Posterior vena cava (tissue), 2 donors: ENCODE measurements at regions not wholly inside any gene's neighbourhood (a gene's known extent, or its start where the extent isn't known, plus 50 kb on each side); places are given as distances from the start of the nearest gene placed in this dataset.

Experiments used
- DNase-seq: peaks from one replicate; pipeline ENCODE4 v3.0.0-alpha.2; 2020; ENCODE audit warnings: low spot score
- intact Hi-C, 2 donors: fragments of 100-400 bp; cut with DNase I; formaldehyde crosslinking; loops; one replicate each; pipeline versions ENCODE4 v1.14.1 to v1.14.2; 2022 to 2023
- donor health status: DM: yes; HTN: yes; CAD: no.
- donor health status: DM: yes; HTN: yes; CAD: no.

DNA sequence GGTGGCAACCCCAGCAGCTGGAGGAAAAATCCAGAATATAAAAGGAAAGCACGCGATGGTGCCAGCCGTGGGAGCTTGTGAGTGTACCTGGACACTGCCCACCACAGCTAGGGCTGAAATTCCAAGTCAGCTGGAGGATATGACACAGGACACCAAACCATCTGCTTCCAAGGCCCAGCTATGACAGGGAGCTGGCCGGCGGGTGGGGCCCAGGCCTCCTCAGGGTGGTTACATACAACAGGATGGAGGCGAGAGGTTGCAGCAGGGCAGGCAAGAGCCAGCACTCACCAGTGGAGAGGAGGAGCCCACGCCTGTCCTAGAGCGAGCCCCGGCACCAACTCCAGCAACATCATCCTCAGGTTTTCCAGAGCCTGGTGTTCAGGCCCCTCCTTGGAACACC, 163.2 kb upstream of the RPL38 start:
- no peak for DNase-seq
- intact Hi-C loops, result no loop called here

DNA sequence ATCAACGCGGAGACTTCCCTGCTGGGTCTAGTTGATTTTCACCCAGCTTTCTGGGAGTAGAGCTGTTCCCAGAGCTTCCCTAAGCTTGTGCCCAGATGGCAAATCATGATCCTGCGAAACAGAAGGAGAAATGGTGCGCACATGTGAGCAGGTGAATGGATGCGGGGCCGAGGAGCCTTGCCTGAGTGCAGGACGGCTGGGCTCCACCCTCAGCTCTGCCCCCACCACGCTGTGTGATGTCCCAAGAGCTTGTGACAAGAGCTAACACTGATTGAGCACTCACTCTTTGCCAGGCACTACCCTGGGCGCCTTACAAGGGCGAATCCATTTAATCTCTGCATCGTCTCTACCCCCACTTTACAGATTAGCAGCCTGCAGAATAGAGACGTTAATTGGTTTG, 162.7 kb upstream of the RPL38 start:
- DNase-seq, result no peak
- intact Hi-C loops, result no loop called here

DNA sequence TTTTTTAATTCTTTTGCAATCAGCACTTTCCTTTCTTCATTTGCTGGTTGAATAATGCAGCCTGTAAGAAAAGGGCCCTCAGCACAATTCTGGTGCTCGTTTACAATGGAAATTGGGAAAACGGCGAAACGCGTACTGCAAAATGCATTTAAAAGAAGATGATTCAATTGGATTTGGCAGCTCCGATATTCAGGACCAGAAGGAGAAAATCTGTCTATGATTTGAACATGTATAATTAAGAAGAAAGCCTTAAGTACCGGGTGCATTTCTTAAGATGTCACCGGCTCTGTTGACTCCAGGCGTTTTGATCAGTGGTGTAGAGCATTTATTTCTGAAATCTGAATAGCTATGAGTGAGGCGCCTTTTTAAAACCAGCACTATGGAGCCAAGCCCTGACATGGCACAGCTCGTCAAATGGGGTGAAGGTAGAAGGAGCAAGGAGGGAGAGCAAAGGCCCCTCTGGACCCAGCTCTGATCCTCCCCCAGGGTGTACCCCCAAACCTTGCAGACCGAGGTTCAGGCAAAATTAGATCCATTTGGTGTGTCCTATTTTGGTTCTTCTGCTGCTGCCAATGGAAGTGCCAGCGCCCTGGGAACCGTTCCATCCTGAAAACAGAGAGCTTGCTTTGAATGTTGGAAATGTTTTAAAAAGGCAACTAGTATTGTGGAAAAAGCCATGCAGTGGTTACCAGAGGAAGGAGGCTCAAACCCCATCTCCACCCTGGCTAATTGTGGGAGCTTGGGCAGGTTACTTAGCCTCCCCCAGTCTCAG, 161.4 kb upstream of the RPL38 start:
- DNase-seq, result no peak
- intact Hi-C loops, result no loop called here

DNA sequence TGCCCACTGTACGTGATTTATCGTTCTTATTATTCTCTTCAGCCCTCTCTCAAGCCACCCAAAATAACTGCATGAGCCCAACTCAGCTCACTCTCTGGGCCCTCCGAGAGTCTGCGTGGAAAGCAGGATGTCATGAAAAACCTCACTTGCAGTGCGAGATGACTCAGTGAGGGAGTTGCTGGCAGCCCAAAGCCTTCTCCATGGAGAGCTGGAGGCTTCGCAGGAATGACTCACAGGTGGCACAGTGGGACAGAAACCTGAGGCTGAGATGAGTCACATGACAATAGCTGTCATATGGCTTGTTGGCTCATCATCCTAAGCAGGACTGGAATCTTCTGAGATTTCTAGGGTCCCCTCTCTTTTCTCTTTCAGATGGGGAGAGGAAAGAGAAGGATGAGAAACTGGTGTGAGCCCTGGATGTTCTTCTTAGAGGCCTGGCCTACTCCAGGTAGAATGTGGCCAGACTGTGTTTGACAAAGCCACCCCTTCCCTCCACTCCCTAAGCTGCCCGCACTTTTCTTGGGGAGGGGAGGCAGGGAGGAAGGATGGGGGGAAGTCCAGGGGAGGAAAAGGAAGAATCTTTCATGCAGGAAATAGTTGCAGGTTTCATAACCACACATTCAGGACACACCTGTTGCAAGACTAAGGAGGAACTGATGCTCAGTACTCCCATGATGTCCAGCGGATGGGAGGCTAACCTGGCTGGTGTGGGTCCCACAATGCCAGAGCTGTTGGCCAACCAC, 160.6 kb upstream of the RPL38 start:
- no peak for DNase-seq
- intact Hi-C loops, result no loop called here

DNA sequence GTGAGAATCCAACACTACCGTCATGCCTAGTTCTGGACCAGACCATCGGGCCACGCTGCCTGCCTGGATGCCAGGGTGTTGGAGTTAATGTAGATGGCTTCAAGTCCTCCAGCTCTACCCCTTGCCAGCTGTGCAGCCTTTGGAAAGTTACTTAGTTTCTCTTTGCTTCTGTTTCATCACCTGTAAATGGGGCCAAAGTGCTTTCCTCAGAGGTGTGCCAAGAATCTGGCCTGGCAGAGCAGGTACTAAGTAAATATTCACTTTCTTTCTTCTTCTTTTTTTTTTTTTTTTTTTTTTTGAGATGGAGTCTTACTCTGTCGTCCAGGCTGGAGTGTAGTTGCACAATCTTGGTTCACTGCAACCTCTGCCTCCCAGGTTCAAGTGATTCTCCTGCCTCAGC, 159.5 kb upstream of the RPL38 start:
- intact Hi-C loops, result no loop called here
- DNase-seq, result no peak

DNA sequence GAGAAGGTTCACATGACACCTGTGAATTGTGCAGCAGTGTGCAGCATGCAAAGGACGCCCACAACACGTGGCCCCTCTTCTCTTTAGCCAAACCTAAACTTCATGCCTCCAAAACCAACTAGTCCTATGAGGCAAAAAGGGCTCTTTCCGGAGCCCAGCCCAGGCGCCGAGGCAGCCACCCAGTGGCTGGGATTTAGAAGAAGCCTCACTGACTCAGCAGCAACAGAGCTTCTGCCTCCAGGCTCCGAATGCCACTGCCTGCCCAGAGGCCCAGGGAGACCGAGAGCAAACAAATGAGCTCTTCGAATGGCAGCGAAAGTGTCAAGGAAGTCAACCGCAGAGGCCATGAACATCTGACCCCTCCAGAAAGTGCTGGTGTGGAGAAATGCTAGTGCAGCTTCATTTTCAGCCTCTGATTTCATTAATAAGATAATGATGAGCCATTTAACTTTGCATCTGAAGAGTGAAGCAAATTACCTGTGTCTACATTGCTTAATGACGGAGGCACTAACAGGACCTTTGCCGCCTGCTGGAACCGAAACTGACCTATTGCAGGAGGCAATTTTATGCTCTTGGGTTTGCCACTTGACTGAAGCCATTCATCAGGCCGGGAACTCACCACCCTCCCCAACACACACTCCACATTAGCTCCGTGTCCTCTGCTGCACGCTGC, 157.7 kb upstream of the RPL38 start:
- intact Hi-C loops, result no loop called here
- DNase-seq, result no peak

DNA sequence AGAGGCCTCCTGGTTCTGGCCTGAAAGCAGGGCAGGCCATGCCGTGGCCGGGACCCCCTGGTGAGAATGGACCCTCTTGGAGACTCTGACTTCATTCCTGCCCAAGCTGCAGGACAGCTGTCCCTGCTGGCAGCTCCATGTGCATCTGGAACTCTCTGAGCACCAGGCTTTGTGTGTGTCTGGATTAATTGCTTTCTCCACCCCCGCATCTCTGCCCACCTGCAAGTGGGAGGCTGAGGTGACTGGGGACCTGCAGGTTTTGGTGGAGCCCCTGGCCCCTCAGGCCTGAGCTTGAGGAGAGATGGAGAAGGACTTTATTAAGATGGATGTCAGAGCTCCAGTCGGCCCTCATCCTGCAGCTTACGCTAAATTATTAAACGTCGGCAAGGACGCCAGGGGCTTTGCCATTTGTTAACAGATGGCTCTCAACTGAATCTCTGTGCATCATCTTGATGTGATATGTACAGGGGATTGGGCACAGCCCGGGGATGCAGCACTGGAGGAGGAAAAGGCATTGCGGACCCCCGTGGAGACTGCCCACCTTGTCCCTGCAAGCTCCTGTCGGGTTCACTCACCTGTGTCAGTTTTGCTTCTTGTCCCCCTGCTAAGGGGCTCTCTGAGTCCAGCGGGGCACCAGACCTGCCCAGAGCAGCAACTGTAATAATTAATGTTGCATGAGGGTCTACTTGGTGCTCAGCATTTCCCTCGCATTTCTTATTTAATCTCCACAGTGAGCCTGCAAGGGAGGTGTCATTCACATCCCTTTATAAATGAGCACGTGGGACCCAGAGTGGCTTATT, 154.1 kb upstream of the RPL38 start:
- DNase-seq, result no peak
- intact Hi-C loops, result no loop called here

DNA sequence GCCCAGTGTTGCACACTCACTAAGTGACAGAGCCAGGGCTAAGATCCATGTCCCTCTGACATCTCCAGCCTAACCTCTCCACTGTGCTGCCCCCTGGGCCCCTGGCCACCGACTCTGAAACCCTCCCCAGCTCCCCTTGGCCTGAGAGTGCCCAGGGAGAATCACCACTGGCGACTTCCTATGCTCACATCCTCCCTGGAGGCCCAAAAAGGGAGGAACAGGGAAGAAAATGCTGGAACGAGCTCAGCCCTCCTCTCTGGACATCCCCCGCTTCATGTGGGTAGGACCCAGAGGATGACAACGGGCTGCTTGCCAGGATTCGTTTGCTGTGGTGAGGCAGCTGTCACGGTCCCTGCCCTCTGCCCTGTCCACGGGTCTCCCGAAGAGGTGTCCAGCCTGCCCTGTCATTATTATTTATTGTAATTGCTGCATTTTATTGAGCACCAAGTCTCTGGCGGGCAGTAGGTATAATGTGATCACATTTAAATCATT, 153.5 kb upstream of the RPL38 start:
- no peak for DNase-seq
- intact Hi-C loops, result no loop called here

DNA sequence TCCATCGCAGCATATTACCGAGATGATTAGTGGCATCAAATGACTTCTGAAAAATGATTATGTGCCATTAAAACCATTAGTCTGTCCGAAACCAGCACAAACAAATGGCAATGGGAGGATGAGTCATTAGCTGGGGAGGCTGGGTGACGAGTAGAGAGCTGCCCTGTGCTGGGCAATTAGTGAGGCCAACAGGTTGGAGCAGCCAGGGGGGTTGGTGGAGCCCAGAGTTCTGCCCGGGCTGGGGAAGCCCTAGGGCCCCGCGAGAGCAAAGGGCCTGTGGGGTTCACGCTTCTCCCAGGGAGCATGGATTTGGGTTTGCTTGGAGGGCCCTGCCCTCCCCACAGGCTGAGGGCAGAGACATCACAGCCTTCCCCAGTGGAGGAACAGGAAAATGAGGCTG, 152.1 kb upstream of the RPL38 start:
- intact Hi-C loops, result no loop called here
- no peak for DNase-seq

DNA sequence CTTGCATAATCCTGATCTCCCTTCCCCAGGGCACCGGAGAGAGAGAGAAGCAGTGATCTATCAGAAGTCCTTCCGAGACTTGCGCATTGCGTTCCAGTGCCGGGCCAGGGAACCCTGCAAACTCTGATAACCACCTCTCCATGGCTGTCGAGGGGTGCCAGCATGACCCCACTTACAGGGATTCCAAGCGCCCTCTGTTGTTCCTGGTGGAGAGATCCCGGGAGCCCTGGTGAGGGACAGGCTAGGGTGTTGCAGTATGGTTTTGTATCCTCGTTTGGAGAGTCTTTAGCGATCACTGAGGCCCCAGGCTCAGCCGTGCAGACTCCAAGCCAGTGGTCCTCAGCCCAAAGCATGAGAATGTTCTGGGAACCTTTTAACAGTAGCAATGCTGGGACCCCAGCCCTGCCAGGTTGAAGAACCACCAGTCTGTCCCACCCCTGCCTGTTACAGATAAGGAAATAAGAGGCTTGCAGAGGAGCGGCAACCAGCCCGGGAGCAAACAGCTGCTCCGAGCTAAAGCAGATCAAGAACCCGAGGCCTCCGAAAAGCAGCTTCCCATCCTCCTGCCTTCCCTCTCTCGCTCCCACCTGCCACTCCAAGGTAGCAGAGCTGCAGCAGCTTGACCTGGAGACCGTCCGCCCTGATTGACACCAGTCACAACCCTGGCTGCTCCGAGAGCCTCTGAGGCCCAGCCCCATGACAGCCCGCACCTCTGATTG, 150.3 kb upstream of the RPL38 start:
- no peak for DNase-seq

DNA sequence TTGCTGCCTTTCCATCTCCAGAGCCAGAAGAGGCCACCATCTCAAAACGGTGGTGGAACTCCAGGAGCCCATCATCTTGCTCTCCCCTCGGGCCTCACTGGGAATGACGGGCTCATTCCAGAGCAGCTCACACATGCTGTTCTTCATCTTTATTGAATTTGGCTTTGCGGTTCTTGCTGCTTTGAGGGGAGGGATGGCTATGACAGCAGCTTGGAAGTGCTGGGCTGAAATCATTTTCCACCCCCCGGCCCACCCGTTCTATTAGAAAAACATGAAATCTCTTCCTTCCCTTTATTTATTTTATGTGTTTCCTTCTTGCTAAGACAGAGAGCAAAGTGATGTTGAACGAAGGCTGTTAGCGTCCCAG, 149.8 kb upstream of the RPL38 start:
- no peak for DNase-seq
- intact Hi-C loops, result no loop called here

More for the DNA sequence above, 150.3 kb upstream of the RPL38 start:
- intact Hi-C loops, result no loop called here

DNA sequence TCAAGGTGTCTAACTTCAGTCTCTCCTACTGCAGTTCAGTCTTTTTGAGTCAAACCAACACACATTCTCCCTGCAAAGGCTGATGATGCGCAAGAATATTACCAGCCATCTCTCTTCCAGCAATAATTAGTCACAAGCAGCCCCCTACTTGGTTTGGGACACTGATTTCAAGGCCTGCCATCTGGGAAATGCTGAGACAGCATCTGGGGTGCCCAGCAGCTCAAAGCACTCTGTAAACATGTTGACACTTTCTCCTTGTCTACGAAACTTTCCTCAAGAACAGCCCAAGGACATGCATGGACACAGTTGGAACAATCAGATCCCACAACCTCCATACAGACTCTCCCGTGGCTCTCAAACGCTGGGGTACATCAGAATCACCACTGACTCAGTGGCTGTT, 149.2 kb upstream of the RPL38 start:
- DNase-seq, result no peak
- intact Hi-C loops, result no loop called here

DNA sequence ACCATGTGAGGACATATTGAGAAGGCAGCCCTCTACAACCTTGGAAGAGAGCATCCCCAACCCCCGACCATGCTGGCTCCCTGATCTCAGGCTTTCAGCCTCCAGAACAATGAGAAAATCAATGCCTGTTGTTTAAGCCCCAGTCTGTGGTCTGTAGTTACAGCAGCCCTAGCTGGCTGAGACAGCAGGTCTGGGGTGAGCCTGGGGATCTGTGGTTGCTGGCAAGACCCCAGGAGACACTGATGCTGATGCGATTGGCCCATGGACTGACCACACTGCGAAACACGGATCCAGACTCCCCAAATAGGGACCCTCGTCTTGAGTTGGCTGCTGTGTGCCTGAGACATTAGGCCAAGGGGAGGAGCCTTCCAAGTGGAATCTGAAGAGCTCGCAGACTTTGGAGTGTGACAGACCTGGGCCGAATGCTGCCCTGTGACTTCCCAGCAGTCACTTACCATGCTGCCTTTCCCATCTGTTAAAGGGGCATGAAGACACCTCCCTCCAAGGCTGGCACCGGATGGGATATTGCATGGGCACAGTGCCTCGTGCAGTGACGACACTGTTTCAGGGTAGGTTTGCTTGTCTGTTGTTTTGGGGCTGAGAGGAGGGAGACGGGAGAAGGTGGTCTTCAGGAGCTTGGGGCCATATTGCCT, 147.8 kb upstream of the RPL38 start:
- intact Hi-C loops, result no loop called here
- DNase-seq, result no peak

DNA sequence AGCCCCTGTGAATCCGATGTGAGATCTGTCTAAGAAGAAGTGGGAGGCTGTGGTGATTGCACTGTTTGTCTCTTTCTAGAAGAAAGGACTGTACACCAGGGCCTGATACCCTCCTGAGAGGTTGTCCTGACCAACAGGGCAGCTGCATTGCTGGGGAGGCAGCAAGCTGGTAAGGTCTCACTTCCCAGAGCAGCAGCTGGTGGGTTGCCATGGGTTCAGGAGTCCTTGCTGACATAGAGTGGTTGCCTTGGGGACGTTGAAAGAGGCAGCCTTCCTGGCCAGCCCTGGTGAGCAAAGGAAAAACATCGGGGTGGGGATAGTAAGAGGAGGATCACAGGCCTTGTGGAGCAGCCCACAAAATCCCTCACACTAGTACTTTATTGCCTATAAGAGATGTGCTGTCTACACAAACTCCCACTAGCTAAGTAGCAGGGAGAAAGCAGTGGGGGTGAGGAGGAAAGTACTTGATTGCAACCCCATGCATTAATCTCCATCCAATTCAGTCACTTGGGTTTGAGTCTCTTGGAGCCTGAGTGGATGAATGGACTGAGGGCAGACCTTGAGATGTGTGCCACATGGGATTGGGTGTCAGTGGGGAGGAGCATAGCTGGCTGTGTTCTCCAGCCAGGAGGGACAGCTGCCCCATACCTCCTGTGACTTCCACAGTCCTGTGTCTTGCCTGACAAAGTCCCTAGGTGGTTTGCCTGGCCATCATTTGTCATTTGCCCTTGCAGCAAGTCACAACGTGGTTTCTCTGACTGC, 143.8 kb upstream of the RPL38 start:
- DNase-seq, result no peak
- intact Hi-C loops, result no loop called here

DNA sequence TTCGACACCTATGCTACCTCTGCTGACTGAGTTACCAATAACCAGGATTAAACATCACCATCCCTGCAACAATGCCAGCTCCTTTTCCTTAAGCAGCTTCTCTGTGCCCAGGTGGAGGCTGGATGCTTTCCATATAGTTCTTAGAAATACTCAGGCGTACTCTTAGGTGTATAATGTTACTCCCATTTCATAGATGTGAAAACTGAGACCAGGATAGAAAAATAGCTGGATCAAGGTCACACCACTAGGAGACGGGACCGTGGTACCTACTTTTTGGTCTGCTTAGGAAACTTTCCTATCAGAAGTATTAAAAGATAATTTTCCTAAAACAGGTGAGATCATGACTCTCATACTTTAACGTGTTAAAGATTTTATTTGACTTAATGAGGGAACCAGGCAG, 141.7 kb upstream of the RPL38 start:
- intact Hi-C loops, result no loop called here
- no peak for DNase-seq

DNA sequence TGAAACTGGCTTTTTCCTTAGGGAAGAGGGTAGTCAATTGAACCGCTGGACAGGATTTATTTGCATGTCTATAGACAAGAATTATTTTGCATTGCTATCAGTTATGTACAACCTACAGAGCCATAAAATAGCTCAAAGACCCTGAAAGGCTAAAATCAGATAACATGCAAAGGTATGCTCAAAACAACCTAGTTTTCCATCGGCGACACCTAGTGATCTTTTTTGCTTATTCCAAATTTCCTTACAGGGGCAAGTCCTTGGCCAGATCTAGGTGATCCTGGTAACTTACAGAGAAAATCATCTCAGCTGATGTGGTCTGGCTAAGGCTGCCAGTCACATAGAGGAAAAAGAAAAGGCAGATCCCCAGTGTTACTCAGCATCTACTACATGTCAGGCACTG, 141.2 kb upstream of the RPL38 start:
- intact Hi-C loops, result no loop called here
- no peak for DNase-seq

DNA sequence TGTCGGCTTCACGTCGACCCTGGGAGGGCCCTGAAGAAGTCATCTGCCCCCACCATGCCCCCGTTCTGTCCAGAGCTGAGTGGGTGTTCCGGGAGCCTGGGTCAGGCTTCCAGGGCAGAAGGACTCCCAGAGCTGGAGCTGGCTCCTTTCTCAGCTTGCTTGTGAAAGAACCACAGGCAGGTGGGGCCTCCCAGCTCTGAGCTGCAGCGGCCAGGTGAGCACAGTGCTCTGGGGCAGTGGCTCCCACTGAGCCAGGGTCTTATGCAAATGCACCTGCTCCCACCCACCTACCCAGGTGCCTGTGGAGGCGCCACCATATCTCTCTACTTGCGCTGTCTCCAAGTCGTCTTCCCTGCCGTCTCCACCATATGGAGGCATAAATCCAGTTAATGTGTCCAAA, 140.0 kb upstream of the RPL38 start:
- DNase-seq, result no peak
- intact Hi-C loops, result no loop called here

DNA sequence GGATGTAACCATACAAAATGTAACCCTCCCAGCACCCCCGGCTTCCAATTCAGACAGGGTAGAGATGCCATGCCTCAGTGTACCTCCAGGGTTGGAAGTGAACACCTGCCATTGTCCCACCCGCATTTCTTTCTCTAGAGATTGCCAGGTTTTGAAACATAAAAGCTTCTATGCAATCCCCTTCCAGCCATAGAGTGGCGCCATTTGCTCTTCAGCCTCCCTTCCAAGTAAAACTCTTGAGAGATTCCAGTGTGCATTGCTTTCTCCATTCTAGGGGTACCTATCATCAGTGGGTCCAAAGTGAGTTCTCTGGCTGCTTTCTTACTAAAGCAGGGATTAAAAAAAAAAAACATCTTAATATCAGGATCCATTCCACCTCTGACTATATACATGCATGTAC, 133.1 kb upstream of the RPL38 start:
- no peak for DNase-seq
- intact Hi-C loops, result no loop called here
